Astrocyte (in vitro differentiated cells and primary cell): ENCODE measurements at regions not wholly inside any gene's neighbourhood (a gene's known extent, or its start where the extent isn't known, plus 50 kb on each side); places are given as distances from the start of the nearest gene placed in this dataset.

Source experiments
- DNase-seq: peaks from one replicate; pipeline ENCODE4 v3.0.0-alpha.2; 2010; ENCODE audit warnings: low read depth
- FAIRE-seq: peaks from 2 replicates; lab custom pipeline; 2011; peaks lifted over from hg19 to GRCh38; lab: Jason Lieb, UNC
- H2AFZ ChIP-seq: 2 replicates; pipeline ENCODE4 v1.6.0; 2012; ENCODE audit warnings: low read depth, low read length, inconsistent platforms
- H3K27ac ChIP-seq: 2 replicates; pipeline ENCODE4 v1.5.1; 2011; ENCODE audit warnings: low read depth, low read length, inconsistent platforms
- H3K27me3 ChIP-seq: 2 replicates; pipeline ENCODE4 v1.6.0; 2011; ENCODE audit warnings: low read length, inconsistent platforms; ENCODE audit not compliant: insufficient read depth
- H3K36me3 ChIP-seq: 2 replicates; pipeline ENCODE4 v1.5.1; 2011; ENCODE audit warnings: low read length, inconsistent platforms; ENCODE audit not compliant: insufficient read depth
- H3K4me1 ChIP-seq: 2 replicates; pipeline ENCODE4 v1.5.1; 2011; ENCODE audit warnings: low read length, inconsistent platforms; ENCODE audit not compliant: insufficient read depth
- H3K4me2 ChIP-seq: 2 replicates; pipeline ENCODE4 v1.6.0; 2012; ENCODE audit warnings: low read length, inconsistent platforms
- H3K4me3 ChIP-seq: 2 replicates; pipeline ENCODE4 v1.5.1; 2011; ENCODE audit warnings: low read depth, mild to moderate bottlenecking, low read length, inconsistent platforms; ENCODE audit not compliant: insufficient read depth
- H3K79me2 ChIP-seq: 2 replicates; pipeline ENCODE4 v1.6.0; 2012; ENCODE audit warnings: mild to moderate bottlenecking, low read length, inconsistent platforms; ENCODE audit not compliant: insufficient read depth
- H3K9ac ChIP-seq: 2 replicates; pipeline ENCODE4 v1.6.0; 2012; ENCODE audit warnings: mild to moderate bottlenecking, low read length, inconsistent platforms
- H3K9me3 ChIP-seq: 2 replicates; pipeline ENCODE4 v1.5.1; 2012; ENCODE audit warnings: low read depth, mild to moderate bottlenecking, low read length, inconsistent platforms; ENCODE audit not compliant: insufficient read depth
- H4K20me1 ChIP-seq: 2 replicates; pipeline ENCODE4 v1.6.0; 2012; ENCODE audit warnings: low read length, inconsistent platforms; ENCODE audit not compliant: insufficient read depth
- H3K27ac Mint-ChIP-seq: one replicate; pipeline ENCODE4 v1.8.0; 2021; ENCODE audit warnings: mild to moderate bottlenecking, mixed read lengths; ENCODE audit not compliant: unreplicated experiment
- H3K27me3 Mint-ChIP-seq: one replicate; pipeline ENCODE4 v1.8.0; 2021; ENCODE audit warnings: low read depth, mixed read lengths; ENCODE audit not compliant: unreplicated experiment
- H3K36me3 Mint-ChIP-seq: one replicate; pipeline ENCODE4 v1.8.0; 2021; ENCODE audit warnings: low read depth, mixed read lengths; ENCODE audit not compliant: unreplicated experiment
- H3K4me1 Mint-ChIP-seq: one replicate; pipeline ENCODE4 v1.8.0; 2021; ENCODE audit warnings: low read depth, mixed read lengths; ENCODE audit not compliant: unreplicated experiment
- H3K4me3 Mint-ChIP-seq: one replicate; pipeline ENCODE4 v1.8.0; 2021; ENCODE audit warnings: mild to moderate bottlenecking, moderate library complexity, mixed read lengths; ENCODE audit not compliant: unreplicated experiment
- H3K9me3 Mint-ChIP-seq: one replicate; pipeline ENCODE4 v1.8.0; 2021; ENCODE audit warnings: mild to moderate bottlenecking, mixed read lengths; ENCODE audit not compliant: unreplicated experiment
- EZH2 ChIP-seq: IDR thresholded peaks from 2 replicates; pipeline ENCODE4 v1.6.1; 2012; ENCODE audit warnings: mild to moderate bottlenecking, low read length, inconsistent platforms; ENCODE audit not compliant: insufficient read depth
- TF ChIP-seq, protein P1 (sequence below): IDR thresholded peaks from 2 replicates; pipeline ENCODE4 v1.5.1; 2011; ENCODE audit warnings: low read depth, mild to moderate bottlenecking, inconsistent platforms, low read length, moderate library complexity; ENCODE audit not compliant: insufficient read depth

DNA sequence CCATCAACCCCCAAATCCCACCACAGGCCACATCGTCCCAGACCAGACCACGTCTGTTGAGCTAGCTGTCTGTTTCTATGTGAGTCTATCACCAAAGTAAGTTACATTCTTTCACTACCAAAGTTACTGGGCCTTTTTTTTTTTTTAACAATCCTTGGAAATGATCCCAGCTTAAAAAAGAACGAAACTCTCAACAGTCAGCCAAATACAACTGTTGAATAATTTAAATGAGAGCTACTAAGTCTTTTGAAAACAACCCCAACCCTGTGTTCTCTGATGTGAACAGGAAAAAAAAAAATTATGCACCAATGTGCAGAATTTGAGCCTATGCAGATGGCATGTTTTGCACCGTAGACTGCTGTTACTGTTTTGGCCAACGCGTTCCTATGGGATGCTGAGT lies 134.0 kb upstream of the ETS2 start:
- FAIRE-seq: no peak
- no peaks in the 10 kb centered on the region for H4K20me1 ChIP-seq
- H3K79me2 ChIP-seq: no peaks in the 10 kb centered on the region
- Mint-ChIP-seq H3K4me1 (peaks cover 11% of the 10 kb centered on the region), H3K27me3 (peaks cover 79% of the 10 kb centered on the region), H3K9me3 (peaks cover 7% of the 10 kb centered on the region), H3K27ac (no peak overlapping the region), H3K4me3 (peak overlapping the region; percentile 42), H3K36me3 (no peaks in the 10 kb centered on the region)
- no peaks in the 10 kb centered on the region for H3K36me3 ChIP-seq
- DNase-seq: peak; percentile 36
- H3K4me3 ChIP-seq: no peak overlapping the region
- no peaks in the 10 kb centered on the region for H3K9me3 ChIP-seq
- peaks cover 57% of the 10 kb centered on the region for H3K27me3 ChIP-seq
- no peak overlapping the region for H2AFZ ChIP-seq
- H3K4me1 ChIP-seq: no peaks in the 10 kb centered on the region
- no peak overlapping the region for H3K4me2 ChIP-seq
- no peak for TF ChIP-seq EZH2
- TF ChIP-seq, protein P1, sequence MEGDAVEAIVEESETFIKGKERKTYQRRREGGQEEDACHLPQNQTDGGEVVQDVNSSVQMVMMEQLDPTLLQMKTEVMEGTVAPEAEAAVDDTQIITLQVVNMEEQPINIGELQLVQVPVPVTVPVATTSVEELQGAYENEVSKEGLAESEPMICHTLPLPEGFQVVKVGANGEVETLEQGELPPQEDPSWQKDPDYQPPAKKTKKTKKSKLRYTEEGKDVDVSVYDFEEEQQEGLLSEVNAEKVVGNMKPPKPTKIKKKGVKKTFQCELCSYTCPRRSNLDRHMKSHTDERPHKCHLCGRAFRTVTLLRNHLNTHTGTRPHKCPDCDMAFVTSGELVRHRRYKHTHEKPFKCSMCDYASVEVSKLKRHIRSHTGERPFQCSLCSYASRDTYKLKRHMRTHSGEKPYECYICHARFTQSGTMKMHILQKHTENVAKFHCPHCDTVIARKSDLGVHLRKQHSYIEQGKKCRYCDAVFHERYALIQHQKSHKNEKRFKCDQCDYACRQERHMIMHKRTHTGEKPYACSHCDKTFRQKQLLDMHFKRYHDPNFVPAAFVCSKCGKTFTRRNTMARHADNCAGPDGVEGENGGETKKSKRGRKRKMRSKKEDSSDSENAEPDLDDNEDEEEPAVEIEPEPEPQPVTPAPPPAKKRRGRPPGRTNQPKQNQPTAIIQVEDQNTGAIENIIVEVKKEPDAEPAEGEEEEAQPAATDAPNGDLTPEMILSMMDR: no peak
- H3K9ac ChIP-seq: no peak overlapping the region
- no peak overlapping the region for H3K27ac ChIP-seq

DNA sequence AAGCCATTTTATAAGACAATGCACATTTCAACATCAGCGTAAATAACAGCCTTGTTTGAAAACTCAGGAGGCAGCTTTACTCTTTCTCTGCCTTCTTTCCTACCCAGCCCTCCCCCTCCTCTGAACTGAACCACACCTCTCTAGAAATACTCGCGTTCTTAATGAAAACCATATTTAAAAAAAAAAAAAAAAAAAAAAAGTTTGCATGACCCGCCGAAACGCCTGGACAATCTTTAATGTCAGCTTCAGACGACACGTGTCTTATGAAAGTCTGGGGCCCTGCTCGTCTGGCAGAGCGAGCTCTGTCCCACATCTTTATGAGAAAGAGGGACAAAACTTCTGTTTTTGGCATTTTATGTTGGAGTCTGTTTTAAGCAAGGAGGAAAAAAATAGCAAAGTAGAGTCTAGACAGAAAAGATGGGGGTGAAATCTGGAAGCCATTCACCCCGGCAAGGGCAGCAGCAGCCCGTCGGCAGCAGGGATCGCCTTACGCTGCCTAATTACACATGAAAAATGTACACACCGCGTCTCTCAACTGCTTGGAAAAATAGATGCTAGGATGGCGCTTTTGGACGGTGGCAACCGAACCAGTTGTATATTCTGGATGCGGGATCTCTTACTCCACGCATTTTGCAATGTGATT lies 130.4 kb upstream of the ETS2 start:
- H3K4me1 ChIP-seq: peaks cover 14% of the 10 kb centered on the region
- Mint-ChIP-seq H3K36me3 (no peaks in the 10 kb centered on the region), H3K4me3 (no peak overlapping the region), H3K4me1 (peaks cover 20% of the 10 kb centered on the region), H3K27me3 (peaks cover 59% of the 10 kb centered on the region), H3K9me3 (peaks cover 9% of the 10 kb centered on the region), H3K27ac (no peak overlapping the region)
- H3K27ac ChIP-seq: no peak overlapping the region
- no peak for FAIRE-seq
- no peak for DNase-seq
- no peaks in the 10 kb centered on the region for H3K79me2 ChIP-seq
- H3K4me3 ChIP-seq: no peak overlapping the region
- TF ChIP-seq, protein P1: no peak
- TF ChIP-seq EZH2: no peak
- H3K9me3 ChIP-seq: no peaks in the 10 kb centered on the region
- no peak overlapping the region for H3K4me2 ChIP-seq
- H3K36me3 ChIP-seq: no peaks in the 10 kb centered on the region
- peaks cover 47% of the 10 kb centered on the region for H3K27me3 ChIP-seq
- H3K9ac ChIP-seq: no peak overlapping the region
- H2AFZ ChIP-seq: no peak overlapping the region
- H4K20me1 ChIP-seq: no peaks in the 10 kb centered on the region

DNA sequence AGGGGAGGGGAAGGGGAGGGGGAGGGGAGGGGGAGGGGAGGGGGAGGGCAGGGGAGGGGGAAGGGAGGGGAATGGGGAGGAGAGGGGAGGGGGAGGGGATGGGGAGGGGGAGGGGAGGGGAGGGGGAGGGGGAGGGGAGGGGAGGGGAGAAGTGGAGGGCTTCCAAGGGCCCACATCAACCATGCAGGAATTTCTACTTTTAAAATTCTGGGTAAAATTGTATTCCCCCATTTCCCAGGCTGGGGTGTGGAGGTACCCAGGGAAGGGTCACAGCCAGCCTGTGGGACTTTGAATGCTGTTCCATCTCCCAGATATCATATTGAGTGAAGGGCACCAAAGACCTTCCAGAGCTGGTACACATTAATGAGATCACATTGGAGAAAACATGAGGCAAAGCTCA lies 126.9 kb upstream of the ETS2 start:
- no peaks in the 10 kb centered on the region for H3K9me3 ChIP-seq
- no peaks in the 10 kb centered on the region for H4K20me1 ChIP-seq
- H2AFZ ChIP-seq: no peak overlapping the region
- H3K4me3 ChIP-seq: no peak overlapping the region
- Mint-ChIP-seq H3K9me3 (peaks cover 15% of the 10 kb centered on the region), H3K27ac (no peak overlapping the region), H3K27me3 (peaks cover 67% of the 10 kb centered on the region), H3K4me1 (peaks cover 20% of the 10 kb centered on the region), H3K36me3 (peaks cover under 1% of the 10 kb centered on the region), H3K4me3 (no peak overlapping the region)
- H3K4me1 ChIP-seq: peaks cover 17% of the 10 kb centered on the region
- no peak for TF ChIP-seq EZH2
- TF ChIP-seq, protein P1: no peak
- FAIRE-seq (no peak), DNase-seq (no peak)
- no peak overlapping the region for H3K27ac ChIP-seq
- H3K4me2 ChIP-seq: peak overlapping the region; percentile 77
- H3K9ac ChIP-seq: no peak overlapping the region
- H3K27me3 ChIP-seq: peaks cover 49% of the 10 kb centered on the region
- no peaks in the 10 kb centered on the region for H3K36me3 ChIP-seq
- H3K79me2 ChIP-seq: no peaks in the 10 kb centered on the region
